HEK293 (cell line): ENCODE measurements at regions not wholly inside any gene's neighbourhood (a gene's known extent, or its start where the extent isn't known, plus 50 kb on each side); places are given as distances from the start of the nearest gene placed in this dataset.

Experiments used
- CTCF ChIA-PET: fragments of 350-600 bp; formaldehyde crosslinking; extraction: SDS; loops from one replicate; lab custom pipeline; 2021; ENCODE audit warnings: antibody characterized with exemption; lab: Yijun Ruan, JAX
- POLR2A ChIA-PET: fragments of 300-600 bp; formaldehyde crosslinking; extraction: SDS; loops from one replicate; lab custom pipeline; 2020; ENCODE audit warnings: antibody characterized with exemption, inconsistent platforms; lab: Yijun Ruan, JAX
- H3K27ac ChIP-seq: fragments of 200-500 bp; sonication (Bioruptor generic); 2 replicates; pipeline ENCODE4 v1.5.1; 2014; ENCODE audit warnings: low read depth, low read length, control low read depth, inconsistent platforms; ENCODE audit errors: extremely low read depth
- H3K36me3 ChIP-seq, 2 experiments: fragments of 200-500 bp in 1 of 2; sonication (Bioruptor generic) in 1 of 2; 1 replicate in 1 of 2; 2 replicates in 1 of 2; pipeline ENCODE4 v1.5.1; 2014 to 2017; ENCODE audit warnings: inconsistent platforms in 2 of 2, low read length in 2 of 2; ENCODE audit not compliant: control insufficient read depth in 2 of 2, insufficient read depth in 1 of 2
- H3K4me1 ChIP-seq: fragments of 200-500 bp; sonication (Bioruptor generic); 2 replicates; pipeline ENCODE4 v1.5.1; 2014; ENCODE audit warnings: mild to moderate bottlenecking, low read length, inconsistent platforms; ENCODE audit not compliant: control insufficient read depth, insufficient read depth
- H3K4me3 ChIP-seq: 2 replicates; pipeline ENCODE4 v1.5.1; 2011; ENCODE audit warnings: low read depth, mild to moderate bottlenecking, control low read depth, low read length, moderate library complexity
- H3K9me3 ChIP-seq: fragments of 200-500 bp; sonication (Bioruptor generic); 2 replicates; pipeline ENCODE4 v1.5.1; 2014; ENCODE audit warnings: low read depth, low read length, inconsistent platforms; ENCODE audit not compliant: control insufficient read depth, insufficient read depth
- IKZF3 ChIP-seq: fragments of 450-650 bp; IDR thresholded peaks from 2 replicates; pipeline ENCODE4 v1.5.0; 2018; ENCODE audit warnings: missing biosample characterization, mild to moderate bottlenecking, missing genetic modification characterization, moderate library complexity
- MYNN ChIP-seq: fragments of 450-650 bp; formaldehyde crosslinking; IDR thresholded peaks from 2 replicates; pipeline ENCODE4 v1.5.1; 2016; ENCODE audit warnings: missing biosample characterization, missing genetic modification characterization, borderline replicate concordance
- MZF1 ChIP-seq: fragments of 450-650 bp; formaldehyde crosslinking; IDR thresholded peaks from 2 replicates; pipeline ENCODE4 v1.5.1; 2017; ENCODE audit warnings: missing biosample characterization, missing genetic modification characterization, borderline replicate concordance
- RBAK ChIP-seq: fragments of 450-650 bp; formaldehyde crosslinking; IDR thresholded peaks from 2 replicates; pipeline ENCODE4 v1.5.1; 2016; ENCODE audit warnings: missing biosample characterization, missing genetic modification characterization
- SALL2 ChIP-seq: fragments of 450-650 bp; formaldehyde crosslinking; IDR thresholded peaks from 2 replicates; pipeline ENCODE4 v1.5.0; 2017; ENCODE audit warnings: missing biosample characterization, mild to moderate bottlenecking, missing genetic modification characterization, borderline replicate concordance
- TCF7L2 ChIP-seq: IDR thresholded peaks from 2 replicates; pipeline ENCODE4 v1.6.1; 2011; ENCODE audit warnings: low read depth, mild to moderate bottlenecking, inconsistent platforms, low read length, moderate library complexity, borderline replicate concordance
- YY1 ChIP-seq: fragments of 450-650 bp; formaldehyde crosslinking; IDR thresholded peaks from 2 replicates; pipeline ENCODE4 v1.5.1; 2018; ENCODE audit warnings: missing biosample characterization, missing genetic modification characterization
- ZBTB48 ChIP-seq: fragments of 450-650 bp; formaldehyde crosslinking; IDR thresholded peaks from 2 replicates; pipeline ENCODE4 v1.5.1; 2016; ENCODE audit warnings: missing biosample characterization, missing genetic modification characterization
- ZFP37 ChIP-seq: fragments of 450-650 bp; formaldehyde crosslinking; IDR thresholded peaks from 2 replicates; pipeline ENCODE4 v1.5.1; 2016; ENCODE audit warnings: missing biosample characterization, missing genetic modification characterization
- ZFP69B ChIP-seq: fragments of 450-650 bp; formaldehyde crosslinking; IDR thresholded peaks from 2 replicates; pipeline ENCODE4 v1.5.1; 2016; ENCODE audit warnings: missing biosample characterization, missing genetic modification characterization
- ZNF112 ChIP-seq: fragments of 450-650 bp; formaldehyde crosslinking; IDR thresholded peaks from 2 replicates; pipeline ENCODE4 v1.5.0; 2017; ENCODE audit warnings: missing biosample characterization, missing genetic modification characterization
- ZNF174 ChIP-seq: fragments of 450-650 bp; formaldehyde crosslinking; IDR thresholded peaks from 2 replicates; pipeline ENCODE4 v1.5.0; 2017; ENCODE audit warnings: missing biosample characterization, mild to moderate bottlenecking, missing genetic modification characterization
- ZNF19 ChIP-seq: fragments of 450-650 bp; formaldehyde crosslinking; IDR thresholded peaks from 2 replicates; pipeline ENCODE4; 2016; ENCODE audit warnings: missing biosample characterization, missing genetic modification characterization, low read depth
- ZNF266 ChIP-seq: fragments of 450-650 bp; formaldehyde crosslinking; IDR thresholded peaks from 2 replicates; pipeline ENCODE4 v1.5.1; 2016; ENCODE audit warnings: missing biosample characterization, missing genetic modification characterization, low read depth
- ZNF473 ChIP-seq: fragments of 450-650 bp; formaldehyde crosslinking; IDR thresholded peaks from 2 replicates; pipeline ENCODE4 v1.5.1; 2017; ENCODE audit warnings: missing biosample characterization, missing genetic modification characterization
- ZNF48 ChIP-seq: fragments of 450-650 bp; formaldehyde crosslinking; IDR thresholded peaks from 2 replicates; pipeline ENCODE4 v1.5.1; 2016; ENCODE audit warnings: missing biosample characterization, missing genetic modification characterization
- ZNF514 ChIP-seq: fragments of 450-650 bp; formaldehyde crosslinking; IDR thresholded peaks from 2 replicates; pipeline ENCODE4 v1.5.1; 2016; ENCODE audit warnings: missing biosample characterization, missing genetic modification characterization
- ZNF530 ChIP-seq: fragments of 450-650 bp; formaldehyde crosslinking; IDR thresholded peaks from 2 replicates; pipeline ENCODE4 v1.5.1; 2016; ENCODE audit warnings: low read depth, missing biosample characterization, missing genetic modification characterization
- ZNF544 ChIP-seq: fragments of 450-650 bp; formaldehyde crosslinking; IDR thresholded peaks from 2 replicates; pipeline ENCODE4 v1.5.0; 2017; ENCODE audit warnings: missing biosample characterization, missing genetic modification characterization
- ZNF548 ChIP-seq: fragments of 450-650 bp; formaldehyde crosslinking; IDR thresholded peaks from 2 replicates; pipeline ENCODE4 v1.5.1; 2016; ENCODE audit warnings: missing biosample characterization, missing genetic modification characterization
- ZNF677 ChIP-seq: fragments of 450-650 bp; IDR thresholded peaks from 2 replicates; pipeline ENCODE4 v1.5.0; 2018; ENCODE audit warnings: missing biosample characterization, mild to moderate bottlenecking, missing genetic modification characterization, moderate library complexity
- ZNF792 ChIP-seq: fragments of 450-650 bp; formaldehyde crosslinking; IDR thresholded peaks from 2 replicates; pipeline ENCODE4 v1.5.1; 2016; ENCODE audit warnings: missing biosample characterization, missing genetic modification characterization
- TF ChIP-seq, protein P1 (sequence below): fragments of 450-650 bp; formaldehyde crosslinking; IDR thresholded peaks from 2 replicates; pipeline ENCODE4 v1.5.1; 2016; ENCODE audit warnings: missing biosample characterization, missing genetic modification characterization

DNA sequence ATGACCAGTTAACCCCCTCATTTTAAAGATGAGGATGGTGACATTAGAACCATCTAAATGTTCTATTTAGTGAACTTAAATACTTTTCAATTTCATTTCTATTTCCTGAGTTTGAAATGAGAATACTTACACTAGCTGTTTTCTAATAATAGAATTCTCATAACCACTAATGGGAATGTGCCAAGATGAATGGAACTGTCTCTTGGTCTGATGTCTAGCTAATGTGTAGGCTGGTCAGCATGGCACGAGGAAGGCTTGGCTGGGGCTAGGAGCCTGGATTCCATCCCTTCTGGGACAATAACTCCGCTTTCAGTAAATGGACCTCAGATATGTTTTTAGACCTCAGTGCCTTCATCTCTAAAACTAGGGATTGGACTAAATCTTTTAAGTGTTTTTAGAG lies 185.8 kb upstream of the NRP1 start:
- TF ChIP-seq ZFP37 (tag by site-specific recombination): no peak
- TF ChIP-seq ZNF266: no peak
- TF ChIP-seq ZFP69B (tag by site-specific recombination): no peak
- no peak for TF ChIP-seq IKZF3
- no peak for TF ChIP-seq ZNF112 (tag by site-specific recombination)
- no peak for TF ChIP-seq ZNF514
- TF ChIP-seq, protein P1, sequence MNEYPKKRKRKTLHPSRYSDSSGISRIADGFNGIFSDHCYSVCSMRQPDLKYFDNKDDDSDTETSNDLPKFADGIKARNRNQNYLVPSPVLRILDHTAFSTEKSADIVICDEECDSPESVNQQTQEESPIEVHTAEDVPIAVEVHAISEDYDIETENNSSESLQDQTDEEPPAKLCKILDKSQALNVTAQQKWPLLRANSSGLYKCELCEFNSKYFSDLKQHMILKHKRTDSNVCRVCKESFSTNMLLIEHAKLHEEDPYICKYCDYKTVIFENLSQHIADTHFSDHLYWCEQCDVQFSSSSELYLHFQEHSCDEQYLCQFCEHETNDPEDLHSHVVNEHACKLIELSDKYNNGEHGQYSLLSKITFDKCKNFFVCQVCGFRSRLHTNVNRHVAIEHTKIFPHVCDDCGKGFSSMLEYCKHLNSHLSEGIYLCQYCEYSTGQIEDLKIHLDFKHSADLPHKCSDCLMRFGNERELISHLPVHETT (tag by site-specific recombination): no peak
- TF ChIP-seq ZNF677 (tag by site-specific recombination): no peak
- TF ChIP-seq ZNF792 (tag by site-specific recombination): no peak
- TF ChIP-seq RBAK: no peak
- no peak for TF ChIP-seq MZF1
- no peak for TF ChIP-seq ZNF548 (tag by site-specific recombination)
- no peak for TF ChIP-seq ZNF19 (tag by site-specific recombination)
- TF ChIP-seq YY1 (tag by site-specific recombination): no peak
- Histone ChIP-seq H3K4me3 (no peak overlapping the region), H3K4me1 (peaks cover 5% of the 10 kb centered on the region; the same call in 1 of the 2 replicates), H3K27ac (no peak overlapping the region), H3K9me3 (no peaks in the 10 kb centered on the region), H3K36me3 (no peaks in the 10 kb centered on the region)
- POLR2A ChIA-PET: no interaction called here
- CTCF ChIA-PET: no interaction called here

DNA sequence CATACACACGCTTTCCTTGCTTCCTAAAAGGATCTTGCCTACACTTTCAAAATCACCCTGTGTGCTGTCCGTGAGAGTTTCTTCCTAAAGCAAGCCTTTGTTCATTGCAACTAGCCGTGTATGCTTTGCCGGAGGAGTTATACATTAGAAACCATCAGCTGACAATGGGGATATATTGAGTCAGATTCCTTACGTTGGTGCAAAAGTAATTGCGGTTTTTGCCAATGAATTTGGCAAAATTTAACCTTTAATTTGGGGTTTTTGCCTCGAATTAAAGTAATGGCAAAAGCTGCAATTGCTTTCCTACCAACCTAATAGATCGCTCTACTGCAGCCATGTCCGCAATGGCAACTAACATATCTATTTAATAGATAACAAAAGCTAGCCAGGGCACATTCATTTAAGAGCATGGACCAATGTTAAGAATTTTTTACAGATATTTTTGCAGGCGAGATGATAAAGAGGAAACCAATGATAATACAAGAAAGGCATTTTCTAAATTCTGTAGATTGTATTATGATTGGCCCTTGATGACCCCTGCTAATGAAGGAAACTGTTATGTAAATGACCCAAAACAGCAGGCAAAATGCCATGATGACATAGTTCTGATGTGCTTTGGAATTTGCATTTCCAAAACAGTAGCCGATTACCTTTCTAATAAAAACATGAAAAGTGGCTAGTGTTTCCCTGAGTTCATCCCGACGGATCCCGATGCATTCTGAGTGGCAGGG lies 184.8 kb upstream of the NRP1 start:
- H3K36me3 ChIP-seq: no peaks in the 10 kb centered on the region
- no peaks in the 10 kb centered on the region for H3K9me3 ChIP-seq
- ChIA-PET CTCF (interaction anchor here (0.6 kb wide), 1 partner anchor 98 kb away, joined by 4 read pairs; no protein-coding TSS in a partner anchor), POLR2A (no interaction called here)
- H3K4me3 ChIP-seq: no peak overlapping the region
- H3K27ac ChIP-seq: no peak overlapping the region
- H3K4me1 ChIP-seq: peaks cover 5% of the 10 kb centered on the region; the same call in 1 of the 2 replicates
- TF ChIP-seq ZNF48 (tag by site-specific recombination) (no peak), ZNF544 (tag by site-specific recombination) (no peak), SALL2 (tag by site-specific recombination) (no peak), ZNF473 (no peak), ZNF530 (no peak)

DNA sequence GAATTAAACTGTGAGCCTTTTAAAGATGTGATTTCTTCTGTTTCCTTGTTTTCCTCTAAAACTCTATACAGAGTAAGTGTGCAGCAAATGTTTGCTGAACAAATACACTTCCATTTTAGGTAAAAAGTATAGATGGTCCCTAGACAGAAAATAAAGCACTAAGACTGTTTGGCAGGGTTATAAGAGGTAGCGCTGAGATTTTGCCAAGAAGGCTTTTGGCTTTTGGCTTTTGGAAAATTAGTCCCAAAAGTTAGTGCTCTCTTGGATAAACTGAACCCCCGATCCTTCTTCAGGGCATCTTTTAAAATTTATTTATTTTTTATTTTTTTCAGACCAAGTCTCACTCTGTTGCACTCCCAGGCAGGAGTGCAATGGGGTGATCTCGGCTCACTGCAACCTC lies 175.7 kb upstream of the NRP1 start:
- Histone ChIP-seq H3K4me3 (no peak overlapping the region), H3K27ac (peak overlapping the region; percentile 70; the same call in 1 of the 2 replicates), H3K36me3 (no peaks in the 10 kb centered on the region), H3K4me1 (peaks cover 15% of the 10 kb centered on the region; the same call in 1 of the 2 replicates), H3K9me3 (no peaks in the 10 kb centered on the region)
- TF ChIP-seq ZNF174 (tag by site-specific recombination) (no peak), MYNN (tag by site-specific recombination) (no peak), TCF7L2 (no peak), ZBTB48 (tag by site-specific recombination) (0 out of 2 replicates have a peak, but pooled peaks have one; percentile 25), ZNF677 (tag by site-specific recombination) (no peak)
- TF ChIP-seq, protein P1 (tag by site-specific recombination): no peak
- CTCF ChIA-PET: no interaction called here
- POLR2A ChIA-PET: no interaction called here
